ENCODE measurements at regions not wholly inside any gene's neighbourhood (a gene's known extent, or its start where the extent isn't known, plus 50 kb on each side); places are given as distances from the start of the nearest gene placed in this dataset.

DNA sequence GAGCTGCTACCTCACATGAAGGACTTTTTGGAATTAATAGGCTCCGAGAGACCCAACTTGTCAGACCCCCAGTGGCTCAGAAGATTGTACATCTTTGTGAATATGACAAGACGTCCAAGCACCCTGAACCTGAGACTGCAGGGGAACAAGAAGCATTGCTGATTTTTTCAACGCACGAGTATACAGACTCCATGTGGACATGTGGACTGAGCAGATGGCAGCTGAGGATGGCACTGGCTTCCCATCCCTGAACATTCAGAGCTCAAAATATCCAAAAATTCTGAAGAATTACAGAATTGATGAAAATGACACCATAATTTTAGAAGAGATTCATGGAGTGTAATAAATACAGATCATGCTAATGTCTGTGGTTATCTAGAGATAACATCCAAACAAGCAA lies 254.1 kb downstream of the MZT1 start:
- SMC1A ChIA-PET (ENCODE audit: uncharacterized antibody, unreplicated experiment): no interaction called here
- no peaks in the 10 kb centered on the region for H3K4me1 ChIP-seq (ENCODE audit: control insufficient read depth, insufficient read depth, low read length)
- WGBS (ENCODE audit: insufficient coverage, insufficient replicate concordance, low lambda C conversion rate, missing lambda C conversion rate): 26% methylated on average over 4 of the region's 4 CpGs
- no peaks in the 10 kb centered on the region for H3K36me3 ChIP-seq (ENCODE audit: control insufficient read depth in 2 of 2, insufficient read depth in 2 of 2, low read length in 1 of 2)
- H2AFZ ChIP-seq (ENCODE audit: control insufficient read depth, low read depth, low read length): no peak overlapping the region
- intact Hi-C loops (cut with micrococcal nuclease; ENCODE audit: unreplicated experiment) (no loop called here), in situ Hi-C loops (cut with MboI) (no loop called here)
- H4K20me1 ChIP-seq (ENCODE audit: control insufficient read depth, insufficient read depth): no peaks in the 10 kb centered on the region
- no peak overlapping the region for H3K4me2 ChIP-seq (ENCODE audit: control insufficient read depth, insufficient read depth)
- CTCF ChIA-PET: no interaction called here
- H3K79me2 ChIP-seq (ENCODE audit: control insufficient read depth, insufficient read depth, low read length): no peaks in the 10 kb centered on the region
- no peaks in the 10 kb centered on the region for H3K9me3 ChIP-seq (replicated peaks; ENCODE audit: control insufficient read depth, insufficient read depth, low read length)
- H3K27ac ChIP-seq (ENCODE audit: control insufficient read depth, insufficient read depth): no peak overlapping the region
- H3K9ac ChIP-seq (ENCODE audit: control insufficient read depth, insufficient read depth, low read length): no peak overlapping the region
- H3K27me3 ChIP-seq (replicated peaks in 1 of 2; ENCODE audit: control insufficient read depth in 2 of 2, insufficient read depth in 2 of 2, low read length in 1 of 2): no peaks in the 10 kb centered on the region
- RAD21 ChIA-PET (ENCODE audit: unreplicated experiment): interaction anchor here (0.6 kb wide), 1 partner anchor 1220 kb away, joined by 3 read pairs; no protein-coding TSS in a partner anchor
- POLR2A ChIA-PET: no interaction called here
- TF ChIP-seq POLR2A (IDR thresholded peaks at IDR 0.05; ENCODE audit: low read depth, low read length) (no peak), MXI1 (IDR thresholded peaks at IDR 0.05; ENCODE audit: low read depth, low read length) (no peak), SREBF2 (IDR thresholded peaks at IDR 0.05; ENCODE audit: low read length) (no peak), NFXL1 (IDR thresholded peaks at IDR 0.05; ENCODE audit: borderline replicate concordance) (no peak), EP300 (IDR thresholded peaks at IDR 0.05; ENCODE audit: borderline replicate concordance in 1 of 2, control insufficient read depth in 1 of 2, low read depth in 2 of 2, low read length in 2 of 2) (no peak), LARP7 (IDR thresholded peaks at IDR 0.05) (no peak), SMAD1 (IDR thresholded peaks at IDR 0.05; ENCODE audit: low read depth, partially characterized antibody) (no peak)
- TF ChIP-seq, protein P1, sequence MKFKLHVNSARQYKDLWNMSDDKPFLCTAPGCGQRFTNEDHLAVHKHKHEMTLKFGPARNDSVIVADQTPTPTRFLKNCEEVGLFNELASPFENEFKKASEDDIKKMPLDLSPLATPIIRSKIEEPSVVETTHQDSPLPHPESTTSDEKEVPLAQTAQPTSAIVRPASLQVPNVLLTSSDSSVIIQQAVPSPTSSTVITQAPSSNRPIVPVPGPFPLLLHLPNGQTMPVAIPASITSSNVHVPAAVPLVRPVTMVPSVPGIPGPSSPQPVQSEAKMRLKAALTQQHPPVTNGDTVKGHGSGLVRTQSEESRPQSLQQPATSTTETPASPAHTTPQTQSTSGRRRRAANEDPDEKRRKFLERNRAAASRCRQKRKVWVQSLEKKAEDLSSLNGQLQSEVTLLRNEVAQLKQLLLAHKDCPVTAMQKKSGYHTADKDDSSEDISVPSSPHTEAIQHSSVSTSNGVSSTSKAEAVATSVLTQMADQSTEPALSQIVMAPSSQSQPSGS (IDR thresholded peaks at IDR 0.05; ENCODE audit: low read length): no peak
- TF ChIP-seq, protein P2, sequence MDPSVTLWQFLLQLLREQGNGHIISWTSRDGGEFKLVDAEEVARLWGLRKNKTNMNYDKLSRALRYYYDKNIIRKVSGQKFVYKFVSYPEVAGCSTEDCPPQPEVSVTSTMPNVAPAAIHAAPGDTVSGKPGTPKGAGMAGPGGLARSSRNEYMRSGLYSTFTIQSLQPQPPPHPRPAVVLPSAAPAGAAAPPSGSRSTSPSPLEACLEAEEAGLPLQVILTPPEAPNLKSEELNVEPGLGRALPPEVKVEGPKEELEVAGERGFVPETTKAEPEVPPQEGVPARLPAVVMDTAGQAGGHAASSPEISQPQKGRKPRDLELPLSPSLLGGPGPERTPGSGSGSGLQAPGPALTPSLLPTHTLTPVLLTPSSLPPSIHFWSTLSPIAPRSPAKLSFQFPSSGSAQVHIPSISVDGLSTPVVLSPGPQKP (IDR thresholded peaks at IDR 0.05; ENCODE audit: low read depth, low read length): no peak
- TF ChIP-seq, protein P3, sequence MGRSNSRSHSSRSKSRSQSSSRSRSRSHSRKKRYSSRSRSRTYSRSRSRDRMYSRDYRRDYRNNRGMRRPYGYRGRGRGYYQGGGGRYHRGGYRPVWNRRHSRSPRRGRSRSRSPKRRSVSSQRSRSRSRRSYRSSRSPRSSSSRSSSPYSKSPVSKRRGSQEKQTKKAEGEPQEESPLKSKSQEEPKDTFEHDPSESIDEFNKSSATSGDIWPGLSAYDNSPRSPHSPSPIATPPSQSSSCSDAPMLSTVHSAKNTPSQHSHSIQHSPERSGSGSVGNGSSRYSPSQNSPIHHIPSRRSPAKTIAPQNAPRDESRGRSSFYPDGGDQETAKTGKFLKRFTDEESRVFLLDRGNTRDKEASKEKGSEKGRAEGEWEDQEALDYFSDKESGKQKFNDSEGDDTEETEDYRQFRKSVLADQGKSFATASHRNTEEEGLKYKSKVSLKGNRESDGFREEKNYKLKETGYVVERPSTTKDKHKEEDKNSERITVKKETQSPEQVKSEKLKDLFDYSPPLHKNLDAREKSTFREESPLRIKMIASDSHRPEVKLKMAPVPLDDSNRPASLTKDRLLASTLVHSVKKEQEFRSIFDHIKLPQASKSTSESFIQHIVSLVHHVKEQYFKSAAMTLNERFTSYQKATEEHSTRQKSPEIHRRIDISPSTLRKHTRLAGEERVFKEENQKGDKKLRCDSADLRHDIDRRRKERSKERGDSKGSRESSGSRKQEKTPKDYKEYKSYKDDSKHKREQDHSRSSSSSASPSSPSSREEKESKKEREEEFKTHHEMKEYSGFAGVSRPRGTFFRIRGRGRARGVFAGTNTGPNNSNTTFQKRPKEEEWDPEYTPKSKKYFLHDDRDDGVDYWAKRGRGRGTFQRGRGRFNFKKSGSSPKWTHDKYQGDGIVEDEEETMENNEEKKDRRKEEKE (IDR thresholded peaks at IDR 0.05): no peak
- TF ChIP-seq, protein P4, sequence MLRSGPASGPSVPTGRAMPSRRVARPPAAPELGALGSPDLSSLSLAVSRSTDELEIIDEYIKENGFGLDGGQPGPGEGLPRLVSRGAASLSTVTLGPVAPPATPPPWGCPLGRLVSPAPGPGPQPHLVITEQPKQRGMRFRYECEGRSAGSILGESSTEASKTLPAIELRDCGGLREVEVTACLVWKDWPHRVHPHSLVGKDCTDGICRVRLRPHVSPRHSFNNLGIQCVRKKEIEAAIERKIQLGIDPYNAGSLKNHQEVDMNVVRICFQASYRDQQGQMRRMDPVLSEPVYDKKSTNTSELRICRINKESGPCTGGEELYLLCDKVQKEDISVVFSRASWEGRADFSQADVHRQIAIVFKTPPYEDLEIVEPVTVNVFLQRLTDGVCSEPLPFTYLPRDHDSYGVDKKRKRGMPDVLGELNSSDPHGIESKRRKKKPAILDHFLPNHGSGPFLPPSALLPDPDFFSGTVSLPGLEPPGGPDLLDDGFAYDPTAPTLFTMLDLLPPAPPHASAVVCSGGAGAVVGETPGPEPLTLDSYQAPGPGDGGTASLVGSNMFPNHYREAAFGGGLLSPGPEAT (IDR thresholded peaks at IDR 0.05; ENCODE audit: low read depth): no peak
- no TSS peak for BruUV-seq (replicated peaks)
- H3K4me3 ChIP-seq: no peak overlapping the region
- no peak for ATAC-seq
- FAIRE-seq: no peak
- no peak for DNase-seq (ENCODE audit: low read depth, low spot score)
